ENCODE measurements at regions not wholly inside any gene's neighbourhood (a gene's known extent, or its start where the extent isn't known, plus 50 kb on each side); places are given as distances from the start of the nearest gene placed in this dataset.

DNA sequence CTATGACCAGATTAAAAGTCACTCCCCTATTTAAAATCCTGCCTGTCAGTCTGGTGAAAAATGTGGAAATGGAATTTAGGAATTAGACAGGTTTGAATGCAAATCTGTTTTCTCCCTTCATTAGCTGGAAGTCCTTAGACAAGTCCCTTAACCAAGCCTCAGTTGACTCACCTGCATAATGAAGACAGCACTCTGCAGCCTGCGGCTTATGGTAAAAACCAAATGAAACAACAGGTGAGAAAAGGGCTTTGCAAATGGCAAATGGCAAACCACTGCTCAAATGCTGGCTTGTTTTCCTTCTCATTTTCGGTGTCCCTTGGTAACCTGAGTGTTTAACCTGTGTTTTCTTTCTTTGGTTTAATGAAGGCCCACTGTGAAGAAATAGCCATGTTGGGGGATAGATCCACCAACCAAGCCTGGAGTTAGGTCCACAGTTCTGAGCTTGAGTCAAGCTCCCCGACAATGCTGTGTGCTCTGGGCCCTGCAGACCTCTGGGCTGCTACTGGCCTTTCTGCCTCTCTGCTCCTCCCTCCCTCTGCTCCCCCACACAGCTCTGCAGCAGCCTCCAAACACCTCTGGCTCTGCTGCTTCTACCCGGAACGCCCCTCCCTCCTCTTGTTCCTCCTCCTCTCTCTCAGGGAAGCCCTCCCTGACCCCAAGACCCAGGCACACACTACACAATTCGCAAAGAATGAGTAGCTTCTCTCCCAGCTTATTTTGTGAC, 641.8 kb downstream of the MATN1 start:
- TF ChIP-seq, protein P1, sequence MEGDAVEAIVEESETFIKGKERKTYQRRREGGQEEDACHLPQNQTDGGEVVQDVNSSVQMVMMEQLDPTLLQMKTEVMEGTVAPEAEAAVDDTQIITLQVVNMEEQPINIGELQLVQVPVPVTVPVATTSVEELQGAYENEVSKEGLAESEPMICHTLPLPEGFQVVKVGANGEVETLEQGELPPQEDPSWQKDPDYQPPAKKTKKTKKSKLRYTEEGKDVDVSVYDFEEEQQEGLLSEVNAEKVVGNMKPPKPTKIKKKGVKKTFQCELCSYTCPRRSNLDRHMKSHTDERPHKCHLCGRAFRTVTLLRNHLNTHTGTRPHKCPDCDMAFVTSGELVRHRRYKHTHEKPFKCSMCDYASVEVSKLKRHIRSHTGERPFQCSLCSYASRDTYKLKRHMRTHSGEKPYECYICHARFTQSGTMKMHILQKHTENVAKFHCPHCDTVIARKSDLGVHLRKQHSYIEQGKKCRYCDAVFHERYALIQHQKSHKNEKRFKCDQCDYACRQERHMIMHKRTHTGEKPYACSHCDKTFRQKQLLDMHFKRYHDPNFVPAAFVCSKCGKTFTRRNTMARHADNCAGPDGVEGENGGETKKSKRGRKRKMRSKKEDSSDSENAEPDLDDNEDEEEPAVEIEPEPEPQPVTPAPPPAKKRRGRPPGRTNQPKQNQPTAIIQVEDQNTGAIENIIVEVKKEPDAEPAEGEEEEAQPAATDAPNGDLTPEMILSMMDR (IDR thresholded peaks at IDR 0.05; ENCODE audit: low read depth, low read length, poor library complexity, severe bottlenecking) = no peak
- TF ChIP-seq EZH2phosphoT487 (IDR thresholded peaks at IDR 0.05; ENCODE audit: borderline replicate concordance, low read length) = no peak
